Forelimb muscle (tissue), 1 donor: ENCODE measurements at regions not wholly inside any gene's neighbourhood (a gene's known extent, or its start where the extent isn't known, plus 50 kb on each side); places are given as distances from the start of the nearest gene placed in this dataset.

Experiments
- DNase-seq: peaks from one replicate; pipeline ENCODE4 v3.0.0-alpha.2; 2013; ENCODE audit warnings: low read depth

GRCh38 chr2:226620176-226620575 lies 179.4 kb downstream of the IRS1 start:
- DNase-seq = no peak

DNA sequence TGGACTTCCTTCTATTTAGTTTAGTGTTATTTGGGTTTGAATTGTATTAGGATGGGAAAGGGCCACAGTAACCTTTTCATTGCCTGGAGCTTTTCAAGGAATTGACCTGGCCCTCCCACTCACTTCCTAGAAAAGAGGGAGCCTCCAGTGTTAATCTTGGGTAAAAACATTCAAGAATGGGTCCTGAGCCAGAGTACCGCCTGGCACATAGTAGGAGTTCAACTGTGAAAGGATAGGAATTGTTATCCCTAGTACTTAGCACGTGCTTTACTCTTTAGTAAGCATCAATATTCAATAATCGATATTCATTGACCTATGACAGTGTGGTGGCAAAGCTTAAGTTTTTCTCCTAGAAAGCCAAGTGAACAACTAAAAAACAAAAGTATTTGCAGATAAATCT lies 179.9 kb downstream of the IRS1 start:
- no peak for DNase-seq

- DNase-seq = no peak
These were observed 180.6 kb downstream of the IRS1 start for GRCh38 chr2:226618875-226619605.

DNA sequence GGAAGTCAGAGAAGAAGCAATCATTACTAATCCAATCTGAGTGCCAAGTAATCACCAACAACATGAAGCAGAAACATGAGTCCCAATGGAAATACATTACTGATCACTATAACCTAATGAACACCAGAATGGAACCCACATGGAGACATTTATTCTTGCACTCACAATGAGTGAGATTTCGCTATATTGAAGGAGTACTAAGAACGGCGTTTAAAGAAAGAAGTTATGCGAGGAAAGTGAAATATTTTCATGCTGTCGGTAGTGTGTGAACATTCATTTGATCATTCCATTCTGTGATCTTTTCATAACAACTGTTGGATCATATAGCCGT lies 181.1 kb downstream of the IRS1 start:
- no peak for DNase-seq

DNA sequence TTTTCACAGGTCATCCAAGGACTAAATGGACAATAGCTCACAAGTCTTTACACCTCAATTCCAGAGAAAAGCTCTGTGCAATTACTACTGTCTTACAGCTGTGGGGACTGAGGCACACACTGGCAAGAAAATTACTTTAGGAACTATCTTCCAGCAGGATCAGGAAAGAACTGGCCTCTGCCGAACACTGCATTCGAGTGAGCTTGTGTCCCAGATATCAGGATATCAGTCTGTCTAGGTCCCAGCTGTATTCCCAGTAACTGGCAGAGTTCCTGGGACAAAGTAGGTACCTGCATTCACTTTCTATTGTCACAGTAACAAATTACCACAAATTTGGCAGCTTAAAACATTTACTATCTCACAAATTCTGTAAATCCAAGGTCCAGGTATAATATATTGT lies 183.7 kb downstream of the IRS1 start:
- no peak for DNase-seq

- no peak for DNase-seq
These were observed 187.7 kb downstream of the IRS1 start for GRCh38 chr2:226611944-226612318.

- no peak for DNase-seq
These were observed 188.2 kb downstream of the IRS1 start for GRCh38 chr2:226611196-226611943.

GRCh38 chr2:226609366-226609765 lies 190.3 kb downstream of the IRS1 start:
- no peak for DNase-seq

DNA sequence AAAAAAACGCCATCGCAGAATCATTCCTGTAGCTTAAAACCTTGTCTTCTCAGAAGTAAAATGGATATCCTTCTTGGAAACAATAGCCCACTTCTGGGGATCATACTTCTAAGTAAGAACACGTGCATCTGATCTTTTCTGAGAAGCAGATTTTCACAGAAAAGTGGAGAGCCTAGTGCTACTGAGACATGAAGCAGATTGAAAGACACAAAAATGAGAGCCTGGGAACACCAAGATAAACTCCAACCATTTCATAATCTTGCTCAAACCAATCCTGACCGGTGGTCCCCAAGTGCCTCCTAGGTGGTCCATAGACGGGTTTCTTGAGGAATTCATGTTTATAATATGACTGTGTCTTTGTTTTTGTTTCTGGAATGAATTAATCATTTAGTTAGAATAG lies 191.2 kb downstream of the IRS1 start:
- no peak for DNase-seq

DNA sequence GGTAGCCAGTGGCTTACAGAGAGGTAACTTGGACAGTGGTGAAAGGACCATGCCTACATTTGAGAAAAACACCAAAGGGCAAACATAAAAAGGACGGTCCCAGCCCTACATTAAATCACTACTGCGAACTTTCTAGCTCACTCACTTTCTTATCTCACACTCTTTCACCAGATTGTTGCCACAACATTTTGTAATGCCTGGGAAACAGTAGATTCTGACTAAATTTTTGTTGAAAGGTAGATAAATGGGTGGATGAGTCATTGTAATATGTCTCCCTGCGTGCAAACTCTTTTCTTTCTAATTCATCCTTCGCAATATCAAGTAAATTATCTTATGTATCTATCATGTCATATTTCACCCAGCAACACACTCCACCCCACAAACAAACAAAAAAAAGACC lies 192.2 kb downstream of the IRS1 start:
- no peak for DNase-seq

- no peak for DNase-seq
These were observed 194.0 kb downstream of the IRS1 start for GRCh38 chr2:226605642-226606041.

GRCh38 chr2:226603606-226604005 lies 196.0 kb downstream of the IRS1 start:
- no peak for DNase-seq

DNA sequence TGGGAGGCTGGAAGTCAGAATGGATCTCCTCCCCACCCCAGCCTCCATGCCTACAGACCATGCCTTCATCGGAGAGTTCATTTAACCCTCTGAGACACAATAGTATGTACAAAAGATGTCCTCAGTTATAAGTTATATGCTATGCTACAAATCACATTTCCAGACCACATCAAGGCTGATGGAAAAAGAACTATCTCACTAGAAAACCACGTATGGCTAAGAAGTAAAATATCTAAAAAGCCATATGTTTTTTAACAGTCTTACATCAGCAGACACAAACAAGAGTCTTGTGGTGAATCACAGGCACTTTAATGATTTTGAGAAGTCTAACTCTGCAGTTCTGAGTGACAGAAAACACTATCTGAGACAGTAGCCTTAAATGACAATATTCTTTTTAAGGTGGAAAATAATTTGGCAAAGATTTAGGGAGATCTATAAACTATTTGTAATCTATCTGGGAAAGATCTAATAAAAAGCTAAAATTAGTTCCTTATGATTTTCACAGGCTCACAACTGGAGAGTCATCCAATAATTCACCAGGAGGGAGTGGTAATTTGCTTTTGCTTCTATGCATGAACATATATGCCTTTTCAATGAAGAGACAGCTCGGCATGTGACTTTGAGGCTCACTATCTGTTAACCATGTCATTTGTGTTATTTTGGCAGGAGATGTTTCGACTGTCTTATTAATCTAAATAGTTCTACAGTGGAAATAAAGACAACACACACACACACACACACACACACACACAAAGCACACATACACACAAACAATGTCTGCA lies 197.5 kb downstream of the IRS1 start:
- no peak for DNase-seq

GRCh38 chr2:226600802-226601201 lies 198.8 kb downstream of the IRS1 start:
- DNase-seq = no peak

DNA sequence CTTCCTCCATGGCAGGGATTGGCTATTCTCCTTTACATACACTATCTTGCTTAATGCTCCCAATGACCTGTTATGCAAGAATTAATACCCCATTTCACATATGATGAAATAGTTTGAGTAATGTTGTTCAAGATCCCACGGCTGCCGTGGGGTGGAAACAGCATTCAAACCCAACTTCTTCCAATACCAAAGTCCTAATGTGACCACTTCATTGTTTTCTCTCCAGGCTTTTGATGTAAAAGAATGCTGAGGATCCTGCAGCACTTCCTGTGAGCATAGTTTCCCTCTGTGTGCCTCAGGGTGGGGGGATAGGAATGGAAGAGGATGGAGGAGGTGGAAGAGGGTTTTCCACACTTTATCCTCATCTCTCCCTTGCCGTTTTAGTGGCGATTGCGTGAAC lies 199.4 kb downstream of the IRS1 start:
- no peak for DNase-seq

GRCh38 chr2:226589043-226589442 lies 210.6 kb downstream of the IRS1 start:
- DNase-seq = no peak

DNA sequence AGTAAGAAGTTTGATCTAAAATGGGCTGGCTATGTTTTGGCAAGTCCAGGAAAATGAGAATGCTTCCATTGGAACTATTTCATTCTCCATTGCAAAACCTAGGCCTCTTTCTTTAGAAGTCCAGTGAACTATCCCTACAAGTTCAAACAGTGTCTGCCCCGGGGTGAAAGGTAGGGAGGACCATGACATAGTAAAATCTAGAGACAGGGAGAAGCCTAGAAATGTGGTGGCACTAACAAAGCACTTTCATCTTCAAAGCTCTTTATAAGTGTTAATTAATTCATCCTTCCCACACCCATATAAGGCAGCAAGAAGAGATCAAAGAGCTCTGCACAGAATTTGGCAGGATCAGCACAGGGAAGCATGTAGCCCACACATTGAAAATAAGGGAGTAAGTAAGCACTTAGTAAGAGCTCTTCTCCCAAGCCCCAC lies 214.5 kb downstream of the IRS1 start:
- DNase-seq = no peak

DNA sequence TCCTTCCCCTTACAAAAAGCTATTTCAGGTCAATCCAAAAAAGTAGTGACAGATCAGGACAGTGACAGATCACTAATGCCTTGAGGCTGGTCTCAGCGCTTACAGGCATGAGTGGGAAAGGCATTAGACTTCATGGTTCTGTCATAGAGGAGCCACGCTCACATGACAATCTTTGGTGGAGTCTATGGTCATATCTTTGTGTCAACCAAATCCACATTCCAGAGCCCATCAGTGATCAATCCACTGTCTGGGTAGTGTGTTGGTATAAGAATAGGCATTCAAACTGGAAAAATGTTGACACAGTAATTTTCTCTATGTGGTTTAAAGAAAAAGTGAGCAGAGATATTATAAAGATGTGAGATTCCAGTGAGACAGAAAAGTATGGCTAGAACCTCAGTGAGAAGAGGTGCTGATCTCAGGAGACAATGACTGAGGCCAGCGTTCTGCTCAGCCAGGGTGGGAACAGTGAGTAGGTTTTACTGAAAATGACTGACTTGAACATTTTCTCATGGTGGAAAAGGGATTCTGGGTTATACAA lies 215.0 kb downstream of the IRS1 start:
- no peak for DNase-seq

- no peak for DNase-seq
These were observed 215.9 kb downstream of the IRS1 start for GRCh38 chr2:226583715-226584114.

DNA sequence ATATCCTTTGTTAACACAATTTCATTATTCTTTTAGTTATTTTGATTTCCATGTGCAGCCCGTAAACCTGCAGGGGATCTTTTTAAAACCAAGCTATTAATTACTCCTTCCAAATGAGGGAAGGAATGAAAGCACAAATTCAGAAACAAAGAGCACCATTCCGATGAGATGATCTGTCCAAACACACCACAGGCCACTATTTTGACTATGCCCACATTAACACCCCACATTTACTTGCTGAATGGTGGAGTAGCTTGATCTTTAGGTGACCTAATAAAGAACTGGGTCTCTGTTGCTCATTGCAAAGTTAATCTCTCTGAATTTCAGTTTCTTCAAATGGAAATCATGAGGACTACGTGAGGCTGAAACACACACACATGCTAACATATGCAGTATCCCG lies 218.0 kb downstream of the IRS1 start:
- no peak for DNase-seq

GRCh38 chr2:226581004-226581403 lies 218.6 kb downstream of the IRS1 start:
- no peak for DNase-seq

DNA sequence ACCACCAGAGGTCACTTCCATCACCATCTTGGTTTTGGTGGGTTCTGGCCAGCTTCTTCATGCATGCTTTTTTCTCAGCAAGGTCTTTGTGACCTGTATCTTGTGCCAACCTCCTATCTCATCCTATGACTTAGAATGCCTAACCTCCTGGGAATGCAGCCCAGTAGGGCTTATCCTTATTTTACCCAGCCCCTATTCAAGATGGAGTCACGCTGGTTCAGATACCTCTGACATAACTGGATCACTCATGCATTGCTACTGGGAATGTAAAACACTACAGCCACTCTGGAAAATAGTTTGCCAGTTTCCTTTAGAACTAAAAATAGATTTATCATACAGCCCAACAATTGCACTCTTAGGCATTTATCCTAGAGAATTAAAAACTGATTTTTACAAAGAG lies 219.2 kb downstream of the IRS1 start:
- DNase-seq = no peak

DNA sequence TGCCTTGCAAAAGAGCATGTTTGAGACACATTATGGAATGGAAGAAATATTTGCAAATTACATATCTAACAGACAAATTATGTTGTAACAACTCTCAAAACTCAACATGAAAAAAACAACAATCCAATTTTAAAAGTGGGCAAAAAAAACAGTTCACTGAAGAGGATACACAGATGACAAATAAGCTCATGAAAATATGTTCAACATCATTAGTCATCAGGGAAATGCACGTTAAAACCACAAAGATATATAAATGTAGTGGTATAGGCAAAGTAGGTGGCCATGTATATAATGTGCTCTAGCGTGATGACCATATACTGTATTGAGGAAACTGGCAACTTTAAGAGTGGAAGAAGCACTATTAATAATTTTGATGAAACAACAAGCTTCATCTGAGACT lies 220.1 kb downstream of the IRS1 start:
- DNase-seq = no peak
